ENCODE measurements at regions not wholly inside any gene's neighbourhood (a gene's known extent, or its start where the extent isn't known, plus 50 kb on each side); places are given as distances from the start of the nearest gene placed in this dataset.

DNA sequence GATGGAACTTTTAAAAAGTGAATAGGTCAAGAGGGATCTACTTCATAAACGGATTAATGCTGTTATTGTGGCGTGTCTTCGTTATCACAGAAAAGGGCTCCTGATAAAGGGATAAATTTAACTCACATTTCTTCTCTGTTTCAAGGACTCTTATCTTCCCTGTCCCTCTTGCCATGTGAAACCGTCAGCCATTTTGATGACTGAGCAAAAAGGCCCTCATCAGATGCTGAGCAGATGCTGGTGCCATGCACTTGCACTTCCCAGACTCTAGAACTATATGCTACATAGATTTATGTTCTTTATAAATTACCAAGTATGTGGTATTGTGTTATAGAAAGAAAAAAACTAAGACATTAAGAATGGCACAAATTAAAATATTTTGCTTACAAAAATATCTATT lies 1011.8 kb upstream of the GBE1 start:
- TF ChIP-seq, protein P1, sequence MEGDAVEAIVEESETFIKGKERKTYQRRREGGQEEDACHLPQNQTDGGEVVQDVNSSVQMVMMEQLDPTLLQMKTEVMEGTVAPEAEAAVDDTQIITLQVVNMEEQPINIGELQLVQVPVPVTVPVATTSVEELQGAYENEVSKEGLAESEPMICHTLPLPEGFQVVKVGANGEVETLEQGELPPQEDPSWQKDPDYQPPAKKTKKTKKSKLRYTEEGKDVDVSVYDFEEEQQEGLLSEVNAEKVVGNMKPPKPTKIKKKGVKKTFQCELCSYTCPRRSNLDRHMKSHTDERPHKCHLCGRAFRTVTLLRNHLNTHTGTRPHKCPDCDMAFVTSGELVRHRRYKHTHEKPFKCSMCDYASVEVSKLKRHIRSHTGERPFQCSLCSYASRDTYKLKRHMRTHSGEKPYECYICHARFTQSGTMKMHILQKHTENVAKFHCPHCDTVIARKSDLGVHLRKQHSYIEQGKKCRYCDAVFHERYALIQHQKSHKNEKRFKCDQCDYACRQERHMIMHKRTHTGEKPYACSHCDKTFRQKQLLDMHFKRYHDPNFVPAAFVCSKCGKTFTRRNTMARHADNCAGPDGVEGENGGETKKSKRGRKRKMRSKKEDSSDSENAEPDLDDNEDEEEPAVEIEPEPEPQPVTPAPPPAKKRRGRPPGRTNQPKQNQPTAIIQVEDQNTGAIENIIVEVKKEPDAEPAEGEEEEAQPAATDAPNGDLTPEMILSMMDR (IDR thresholded peaks at IDR 0.05): no peak
- TF ChIP-seq POLR2A (IDR thresholded peaks at IDR 0.05): no peak
